ENCODE measurements at regions not wholly inside any gene's neighbourhood (a gene's known extent, or its start where the extent isn't known, plus 50 kb on each side); places are given as distances from the start of the nearest gene placed in this dataset.

DNA sequence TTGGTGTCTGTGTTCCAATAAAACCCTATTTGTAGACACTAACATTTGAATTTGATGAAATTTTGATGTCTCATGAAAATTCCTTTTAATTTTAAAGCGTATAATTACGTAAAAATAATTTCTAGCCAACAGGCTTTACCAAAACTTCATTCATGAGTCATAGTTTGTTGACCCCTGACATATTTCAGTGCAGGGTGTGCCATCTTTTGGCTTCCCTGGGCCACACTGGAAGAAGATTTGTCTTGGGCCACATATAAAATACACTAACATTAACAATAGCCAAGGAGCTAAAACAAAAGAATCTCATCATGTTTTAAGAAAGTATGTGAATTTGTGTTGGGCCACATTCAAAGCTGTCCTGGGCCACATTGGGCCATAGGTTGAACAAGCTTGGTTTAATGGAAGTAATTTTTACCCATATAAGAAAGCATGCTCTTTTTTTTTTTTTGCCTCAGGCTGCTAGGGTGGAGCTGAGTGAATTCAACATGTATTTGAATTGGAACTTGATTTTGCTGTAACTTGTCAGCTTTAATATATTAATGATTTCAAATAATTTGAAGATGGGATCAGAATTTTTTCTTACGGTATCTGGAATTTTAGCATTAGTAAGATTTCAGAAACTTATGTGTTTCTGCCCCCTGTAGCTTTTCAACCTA lies 267.7 kb upstream of the RGS18 start:
- TF ChIP-seq TAF9B (IDR thresholded peaks at IDR 0.05; ENCODE audit: partially characterized antibody) (no peak), SNRNP70 (optimal IDR thresholded peaks at IDR 0.05; ENCODE audit: low read depth, low read length) (no peak), RBM34 (IDR thresholded peaks at IDR 0.05; ENCODE audit: borderline replicate concordance, insufficient read depth, low read length) (no peak), RBBP5 (IDR thresholded peaks at IDR 0.05; ENCODE audit: borderline replicate concordance, insufficient read depth, low read length, poor library complexity, severe bottlenecking) (no peak)
- no peak overlapping the region for H3K4me3 ChIP-seq
- 67% methylated on average over 3 of the region's 3 CpGs for WGBS (ENCODE audit: insufficient coverage, low coverage, missing lambda C conversion rate)
- CTCF ChIA-PET (ENCODE audit: low intra/inter-chr PET ratio) = no interaction called here
- H3K4me1 ChIP-seq (replicated peaks in 1 of 2; ENCODE audit: control insufficient read depth in 2 of 2, insufficient read depth in 2 of 2, low read length in 2 of 2) = peaks cover 0 to 5% of the 10 kb centered on the region in 2 experiments; a peak in 2 of 5 replicates
- no peak for FAIRE-seq
- intact Hi-C loops (cut with micrococcal nuclease) = loop anchor here (5.0 to 10.0 kb wide), 2 partner anchors 422 to 554 kb away; no protein-coding TSS in a partner anchor
- H3K36me3 ChIP-seq (ENCODE audit: control insufficient read depth, insufficient read depth, low read length) = no peaks in the 10 kb centered on the region
- no peak overlapping the region for H3K27ac ChIP-seq (ENCODE audit: extremely low read depth, low read depth, low read length)
- BruUV-seq (replicated peaks) = no TSS peak
- peaks cover 6% of the 10 kb centered on the region for H3K9me3 ChIP-seq (replicated peaks; ENCODE audit: control insufficient read depth, insufficient read depth, low read depth, low read length)
- ATAC-seq = no peak
- POLR2A ChIA-PET = no interaction called here
- H2AFZ ChIP-seq (ENCODE audit: low read depth, low read length) = 0 out of 2 replicates have a peak overlapping the region, but pooled peaks have one; percentile 11
- no peaks in the 10 kb centered on the region for H3K79me2 ChIP-seq (ENCODE audit: control insufficient read depth, insufficient read depth, low read length)
- in situ Hi-C loops (cut with MboI) = no loop called here
- H4K20me1 ChIP-seq (replicated peaks; ENCODE audit: control insufficient read depth, insufficient read depth, low read length) = no peaks in the 10 kb centered on the region
- DNase-seq (ENCODE audit: extremely low read depth in 1 of 4, low spot score in 3 of 4) = no peak
- H3K9me1 ChIP-seq (ENCODE audit: control insufficient read depth, insufficient read depth, low read length) = no peaks in the 10 kb centered on the region
- no peaks in the 10 kb centered on the region for H3K27me3 ChIP-seq (ENCODE audit: control insufficient read depth in 2 of 2, insufficient read depth in 2 of 2, low read length in 2 of 2)
- H3K4me2 ChIP-seq (ENCODE audit: insufficient read depth, low read length) = no peak overlapping the region
- H3K9ac ChIP-seq (ENCODE audit: insufficient read depth in 1 of 2, low read depth in 2 of 2, low read length in 2 of 2) = no peak overlapping the region

DNA sequence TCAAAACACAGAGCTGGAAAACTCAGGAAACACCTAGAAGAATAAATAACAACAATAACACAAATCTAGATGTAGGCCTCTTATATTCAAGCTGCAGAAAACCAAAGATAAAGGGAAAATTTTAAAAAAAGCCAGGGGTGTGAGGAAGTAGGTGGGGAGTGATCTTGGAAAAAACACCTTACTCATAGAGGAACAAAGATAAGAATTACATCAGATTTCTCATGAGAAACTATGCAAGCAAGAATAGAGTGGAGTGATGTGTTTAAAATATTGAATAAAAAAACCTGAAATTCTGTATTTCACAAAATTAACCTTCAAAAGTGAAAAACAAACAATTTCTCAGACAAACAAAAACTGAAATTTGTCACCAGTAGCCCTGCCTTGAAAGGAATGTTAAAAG lies 265.5 kb upstream of the RGS18 start:
- intact Hi-C loops (cut with micrococcal nuclease) (loop anchor here (5.0 to 10.0 kb wide), 2 partner anchors 420 to 552 kb away; no protein-coding TSS in a partner anchor), in situ Hi-C loops (cut with MboI) (no loop called here)
- no peak for ATAC-seq
- Histone ChIP-seq H3K9me1 (ENCODE audit: control insufficient read depth, insufficient read depth, low read length) (no peaks in the 10 kb centered on the region), H3K4me3 (no peak overlapping the region), H3K36me3 (ENCODE audit: control insufficient read depth, insufficient read depth, low read length) (no peaks in the 10 kb centered on the region), H3K9me3 (replicated peaks; ENCODE audit: control insufficient read depth, insufficient read depth, low read depth, low read length) (peaks cover 6% of the 10 kb centered on the region; the same call in 1 of the 2 replicates), H3K27ac (ENCODE audit: extremely low read depth, low read depth, low read length) (no peak overlapping the region), H3K4me1 (replicated peaks in 1 of 2; ENCODE audit: control insufficient read depth in 2 of 2, insufficient read depth in 2 of 2, low read length in 2 of 2) (peaks cover 0 to 5% of the 10 kb centered on the region in 2 experiments; a peak in 2 of 5 replicates), H3K27me3 (ENCODE audit: control insufficient read depth in 2 of 2, insufficient read depth in 2 of 2, low read length in 2 of 2) (no peaks in the 10 kb centered on the region), H4K20me1 (replicated peaks; ENCODE audit: control insufficient read depth, insufficient read depth, low read length) (no peaks in the 10 kb centered on the region), H2AFZ (ENCODE audit: low read depth, low read length) (no peak overlapping the region), H3K9ac (ENCODE audit: insufficient read depth in 1 of 2, low read depth in 2 of 2, low read length in 2 of 2) (no peak overlapping the region), H3K4me2 (ENCODE audit: insufficient read depth, low read length) (no peak overlapping the region), H3K79me2 (ENCODE audit: control insufficient read depth, insufficient read depth, low read length) (no peaks in the 10 kb centered on the region)
- ChIA-PET POLR2A (interaction anchor here (1.1 kb wide), 1 partner anchor 9 kb away, joined by 4 read pairs; no protein-coding TSS in a partner anchor), CTCF (ENCODE audit: low intra/inter-chr PET ratio) (no interaction called here)
- no peak for DNase-seq (ENCODE audit: extremely low read depth in 1 of 4, low spot score in 3 of 4)
- BruUV-seq (replicated peaks) = no TSS peak
- FAIRE-seq = no peak
- TF ChIP-seq CBX3 (IDR thresholded peaks at IDR 0.05; ENCODE audit: borderline replicate concordance in 1 of 2, low read length in 2 of 2) (peak in 1 of 2 experiments; percentile 89; a peak in 2 of 3 replicates), TRIM24 (IDR thresholded peaks at IDR 0.05) (peak; percentile 67; a peak in 3 of 4 replicates), NFE2 (IDR thresholded peaks at IDR 0.05; ENCODE audit: low read depth) (peak; percentile 23; the same call in 1 of the 2 replicates), PRMT5 (CRISPR knock-in tag; IDR thresholded peaks at IDR 0.05) (no peak), CBX5 (IDR thresholded peaks at IDR 0.05; ENCODE audit: borderline replicate concordance, low read depth) (0 out of 2 replicates have a peak, but pooled peaks have one; percentile 41)
- TF ChIP-seq, protein P1, sequence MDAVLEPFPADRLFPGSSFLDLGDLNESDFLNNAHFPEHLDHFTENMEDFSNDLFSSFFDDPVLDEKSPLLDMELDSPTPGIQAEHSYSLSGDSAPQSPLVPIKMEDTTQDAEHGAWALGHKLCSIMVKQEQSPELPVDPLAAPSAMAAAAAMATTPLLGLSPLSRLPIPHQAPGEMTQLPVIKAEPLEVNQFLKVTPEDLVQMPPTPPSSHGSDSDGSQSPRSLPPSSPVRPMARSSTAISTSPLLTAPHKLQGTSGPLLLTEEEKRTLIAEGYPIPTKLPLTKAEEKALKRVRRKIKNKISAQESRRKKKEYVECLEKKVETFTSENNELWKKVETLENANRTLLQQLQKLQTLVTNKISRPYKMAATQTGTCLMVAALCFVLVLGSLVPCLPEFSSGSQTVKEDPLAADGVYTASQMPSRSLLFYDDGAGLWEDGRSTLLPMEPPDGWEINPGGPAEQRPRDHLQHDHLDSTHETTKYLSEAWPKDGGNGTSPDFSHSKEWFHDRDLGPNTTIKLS (IDR thresholded peaks at IDR 0.05; ENCODE audit: borderline replicate concordance, low read depth) = no peak
- TF ChIP-seq, protein P2, sequence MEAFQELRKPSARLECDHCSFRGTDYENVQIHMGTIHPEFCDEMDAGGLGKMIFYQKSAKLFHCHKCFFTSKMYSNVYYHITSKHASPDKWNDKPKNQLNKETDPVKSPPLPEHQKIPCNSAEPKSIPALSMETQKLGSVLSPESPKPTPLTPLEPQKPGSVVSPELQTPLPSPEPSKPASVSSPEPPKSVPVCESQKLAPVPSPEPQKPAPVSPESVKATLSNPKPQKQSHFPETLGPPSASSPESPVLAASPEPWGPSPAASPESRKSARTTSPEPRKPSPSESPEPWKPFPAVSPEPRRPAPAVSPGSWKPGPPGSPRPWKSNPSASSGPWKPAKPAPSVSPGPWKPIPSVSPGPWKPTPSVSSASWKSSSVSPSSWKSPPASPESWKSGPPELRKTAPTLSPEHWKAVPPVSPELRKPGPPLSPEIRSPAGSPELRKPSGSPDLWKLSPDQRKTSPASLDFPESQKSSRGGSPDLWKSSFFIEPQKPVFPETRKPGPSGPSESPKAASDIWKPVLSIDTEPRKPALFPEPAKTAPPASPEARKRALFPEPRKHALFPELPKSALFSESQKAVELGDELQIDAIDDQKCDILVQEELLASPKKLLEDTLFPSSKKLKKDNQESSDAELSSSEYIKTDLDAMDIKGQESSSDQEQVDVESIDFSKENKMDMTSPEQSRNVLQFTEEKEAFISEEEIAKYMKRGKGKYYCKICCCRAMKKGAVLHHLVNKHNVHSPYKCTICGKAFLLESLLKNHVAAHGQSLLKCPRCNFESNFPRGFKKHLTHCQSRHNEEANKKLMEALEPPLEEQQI (IDR thresholded peaks at IDR 0.05) = peak; percentile 57; the same call in 1 of the 2 replicates
